Neural cell (in vitro differentiated cells): ENCODE measurements at regions not wholly inside any gene's neighbourhood (a gene's known extent, or its start where the extent isn't known, plus 50 kb on each side); places are given as distances from the start of the nearest gene placed in this dataset.

ENCODE experiments used
- H2AFZ ChIP-seq: fragments of 200-600, 300-800 bp; sonication (generic), shearing (Covaris generic); 2 replicates; pipeline ENCODE4 v1.6.0; 2014; ENCODE audit warnings: low read depth, mild to moderate bottlenecking, antibody characterized with exemption, low read length, moderate library complexity
- H3F3A ChIP-seq: fragments of 200-600 bp; shearing (Covaris generic); 2 replicates; pipeline ENCODE4 v1.6.1; 2016; ENCODE audit warnings: mild to moderate bottlenecking, moderate library complexity, mixed read lengths, antibody characterized with exemption, low read length; ENCODE audit not compliant: insufficient read depth, poor library complexity, severe bottlenecking
- H3K27ac ChIP-seq: fragments of 200-600, 300-800 bp; sonication (generic), shearing (Covaris generic); 2 replicates; pipeline ENCODE4 v1.5.1; 2014; ENCODE audit warnings: mild to moderate bottlenecking, low read length, moderate library complexity
- H3K27me3 ChIP-seq: fragments of 300-800, 200-600 bp; sonication (generic), shearing (Covaris generic); 2 replicates; pipeline ENCODE4 v1.6.0; 2014; ENCODE audit warnings: mild to moderate bottlenecking, low read depth, low read length, moderate library complexity; ENCODE audit not compliant: insufficient read depth
- H3K36me3 ChIP-seq: fragments of 300-800, 200-600 bp; sonication (generic), shearing (Covaris generic); 2 replicates; pipeline ENCODE4 v1.5.1; 2014; ENCODE audit warnings: mild to moderate bottlenecking, antibody characterized with exemption, low read length, moderate library complexity; ENCODE audit not compliant: insufficient read depth
- H3K4me2 ChIP-seq: fragments of 300-800, 200-600 bp; sonication (generic), shearing (Covaris generic); 2 replicates; pipeline ENCODE4 v1.6.0; 2014; ENCODE audit warnings: mild to moderate bottlenecking, low read length
- H3K4me3 ChIP-seq: fragments of 300-800, 200-600 bp; sonication (generic), shearing (Covaris generic); 2 replicates; pipeline ENCODE4 v1.5.1; 2014; ENCODE audit warnings: mild to moderate bottlenecking, low read length, moderate library complexity
- H3K79me2 ChIP-seq: fragments of 200-600 bp; shearing (Covaris generic); replicated peaks from 2 replicates; pipeline ENCODE4 v1.6.0; 2014; ENCODE audit warnings: mild to moderate bottlenecking, low read length, moderate library complexity; ENCODE audit not compliant: insufficient read depth
- H3K9ac ChIP-seq: fragments of 300-800, 200-600 bp; sonication (generic), shearing (Covaris generic); 2 replicates; pipeline ENCODE4 v1.6.1; 2016; ENCODE audit warnings: mild to moderate bottlenecking, low read length, mixed read lengths
- H3K9me2 ChIP-seq: fragments of 200-600 bp; shearing (Covaris generic); 2 replicates; pipeline ENCODE4 v1.6.1; 2016; ENCODE audit warnings: mild to moderate bottlenecking, low read length, mixed read lengths; ENCODE audit not compliant: insufficient read depth
- H3K9me3 ChIP-seq: fragments of 200-600, 300-800 bp; sonication (generic), shearing (Covaris generic); 2 replicates; pipeline ENCODE4 v1.6.1; 2016; ENCODE audit warnings: mild to moderate bottlenecking, mixed run types, low read length, moderate library complexity, mixed read lengths
- H4K20me1 ChIP-seq: fragments of 200-600 bp; shearing (Covaris generic); 2 replicates; pipeline ENCODE4 v1.6.1; 2016; ENCODE audit warnings: mild to moderate bottlenecking, mixed run types; ENCODE audit not compliant: insufficient read depth
- EP300 ChIP-seq: fragments of 450-650 bp; conservative IDR thresholded peaks from 2 replicates; pipeline ENCODE4 v1.6.1; 2014; ENCODE audit warnings: antibody characterized with exemption, mild to moderate bottlenecking, moderate library complexity; ENCODE audit not compliant: poor library complexity, severe bottlenecking
- EZH2 ChIP-seq: fragments of 200-600, 300-800 bp; shearing (Covaris generic), sonication (generic); IDR thresholded peaks from 2 replicates; pipeline ENCODE4 v1.6.1; 2014; ENCODE audit warnings: antibody characterized with exemption, low read length, borderline replicate concordance, mild to moderate bottlenecking; ENCODE audit not compliant: insufficient read depth, poor library complexity, severe bottlenecking
- MXI1 ChIP-seq: fragments of 450-650 bp; conservative IDR thresholded peaks from 2 replicates; pipeline ENCODE4 v1.6.1; 2014; ENCODE audit warnings: antibody characterized with exemption, mild to moderate bottlenecking; ENCODE audit not compliant: poor library complexity, severe bottlenecking
- POLR2AphosphoS5 ChIP-seq: IDR thresholded peaks from 2 replicates; pipeline ENCODE4 v1.6.1; 2012
- SMC3 ChIP-seq: fragments of 450-650 bp; conservative IDR thresholded peaks from 2 replicates; pipeline ENCODE4 v1.6.1; 2014; ENCODE audit warnings: antibody characterized with exemption, mild to moderate bottlenecking, moderate library complexity; ENCODE audit not compliant: poor library complexity
- TAF1 ChIP-seq: IDR thresholded peaks from 2 replicates; pipeline ENCODE4 v1.6.1; 2012; ENCODE audit warnings: low read depth
- TF ChIP-seq, protein P1 (sequence below): IDR thresholded peaks from 2 replicates; pipeline ENCODE4 v1.6.1; 2012; ENCODE audit warnings: borderline replicate concordance
- TF ChIP-seq, protein P2 (sequence below): fragments of 450-650 bp; IDR thresholded peaks from 2 replicates; pipeline ENCODE4 v1.5.1; 2014; ENCODE audit warnings: antibody characterized with exemption, mild to moderate bottlenecking, moderate library complexity; ENCODE audit not compliant: poor library complexity, severe bottlenecking

GRCh38 chr18:29811519-29811918, 1231.0 kb downstream of the DSC3 start:
- no peaks in the 10 kb centered on the region for H3F3A ChIP-seq
- no peak for TF ChIP-seq EP300
- TF ChIP-seq, protein P1, sequence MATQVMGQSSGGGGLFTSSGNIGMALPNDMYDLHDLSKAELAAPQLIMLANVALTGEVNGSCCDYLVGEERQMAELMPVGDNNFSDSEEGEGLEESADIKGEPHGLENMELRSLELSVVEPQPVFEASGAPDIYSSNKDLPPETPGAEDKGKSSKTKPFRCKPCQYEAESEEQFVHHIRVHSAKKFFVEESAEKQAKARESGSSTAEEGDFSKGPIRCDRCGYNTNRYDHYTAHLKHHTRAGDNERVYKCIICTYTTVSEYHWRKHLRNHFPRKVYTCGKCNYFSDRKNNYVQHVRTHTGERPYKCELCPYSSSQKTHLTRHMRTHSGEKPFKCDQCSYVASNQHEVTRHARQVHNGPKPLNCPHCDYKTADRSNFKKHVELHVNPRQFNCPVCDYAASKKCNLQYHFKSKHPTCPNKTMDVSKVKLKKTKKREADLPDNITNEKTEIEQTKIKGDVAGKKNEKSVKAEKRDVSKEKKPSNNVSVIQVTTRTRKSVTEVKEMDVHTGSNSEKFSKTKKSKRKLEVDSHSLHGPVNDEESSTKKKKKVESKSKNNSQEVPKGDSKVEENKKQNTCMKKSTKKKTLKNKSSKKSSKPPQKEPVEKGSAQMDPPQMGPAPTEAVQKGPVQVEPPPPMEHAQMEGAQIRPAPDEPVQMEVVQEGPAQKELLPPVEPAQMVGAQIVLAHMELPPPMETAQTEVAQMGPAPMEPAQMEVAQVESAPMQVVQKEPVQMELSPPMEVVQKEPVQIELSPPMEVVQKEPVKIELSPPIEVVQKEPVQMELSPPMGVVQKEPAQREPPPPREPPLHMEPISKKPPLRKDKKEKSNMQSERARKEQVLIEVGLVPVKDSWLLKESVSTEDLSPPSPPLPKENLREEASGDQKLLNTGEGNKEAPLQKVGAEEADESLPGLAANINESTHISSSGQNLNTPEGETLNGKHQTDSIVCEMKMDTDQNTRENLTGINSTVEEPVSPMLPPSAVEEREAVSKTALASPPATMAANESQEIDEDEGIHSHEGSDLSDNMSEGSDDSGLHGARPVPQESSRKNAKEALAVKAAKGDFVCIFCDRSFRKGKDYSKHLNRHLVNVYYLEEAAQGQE: no peak
- no peak for TF ChIP-seq EZH2
- TF ChIP-seq, protein P2, sequence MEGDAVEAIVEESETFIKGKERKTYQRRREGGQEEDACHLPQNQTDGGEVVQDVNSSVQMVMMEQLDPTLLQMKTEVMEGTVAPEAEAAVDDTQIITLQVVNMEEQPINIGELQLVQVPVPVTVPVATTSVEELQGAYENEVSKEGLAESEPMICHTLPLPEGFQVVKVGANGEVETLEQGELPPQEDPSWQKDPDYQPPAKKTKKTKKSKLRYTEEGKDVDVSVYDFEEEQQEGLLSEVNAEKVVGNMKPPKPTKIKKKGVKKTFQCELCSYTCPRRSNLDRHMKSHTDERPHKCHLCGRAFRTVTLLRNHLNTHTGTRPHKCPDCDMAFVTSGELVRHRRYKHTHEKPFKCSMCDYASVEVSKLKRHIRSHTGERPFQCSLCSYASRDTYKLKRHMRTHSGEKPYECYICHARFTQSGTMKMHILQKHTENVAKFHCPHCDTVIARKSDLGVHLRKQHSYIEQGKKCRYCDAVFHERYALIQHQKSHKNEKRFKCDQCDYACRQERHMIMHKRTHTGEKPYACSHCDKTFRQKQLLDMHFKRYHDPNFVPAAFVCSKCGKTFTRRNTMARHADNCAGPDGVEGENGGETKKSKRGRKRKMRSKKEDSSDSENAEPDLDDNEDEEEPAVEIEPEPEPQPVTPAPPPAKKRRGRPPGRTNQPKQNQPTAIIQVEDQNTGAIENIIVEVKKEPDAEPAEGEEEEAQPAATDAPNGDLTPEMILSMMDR: no peak
- TF ChIP-seq TAF1: no peak
- H3K9me2 ChIP-seq: no peaks in the 10 kb centered on the region
- H3K27ac ChIP-seq: no peak overlapping the region
- H3K4me2 ChIP-seq: no peak overlapping the region
- H3K27me3 ChIP-seq: no peaks in the 10 kb centered on the region
- no peaks in the 10 kb centered on the region for H3K79me2 ChIP-seq
- no peaks in the 10 kb centered on the region for H4K20me1 ChIP-seq
- H3K9ac ChIP-seq: no peak overlapping the region
- H3K4me3 ChIP-seq: no peak overlapping the region
- no peaks in the 10 kb centered on the region for H3K36me3 ChIP-seq
- H2AFZ ChIP-seq: no peak overlapping the region
- no peaks in the 10 kb centered on the region for H3K9me3 ChIP-seq

DNA sequence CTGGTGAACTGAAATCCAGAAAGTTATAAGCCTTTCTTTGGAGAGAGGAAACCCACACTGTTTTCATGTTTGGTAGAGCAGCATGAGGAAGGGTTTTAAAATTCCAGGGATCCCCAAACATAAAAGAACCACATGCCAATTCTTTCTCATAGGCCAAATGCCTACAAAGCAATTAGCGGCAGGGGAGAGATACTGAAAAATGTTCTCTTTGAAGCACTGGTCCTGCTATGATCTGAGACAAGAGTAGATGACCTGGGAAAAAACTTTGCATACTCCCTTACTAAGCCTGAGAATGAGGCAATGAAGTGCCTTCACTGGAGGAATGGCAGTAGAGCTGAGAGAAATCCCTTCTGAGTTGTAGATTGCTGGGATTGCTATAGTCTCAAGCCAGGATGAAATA, 1261.7 kb downstream of the DSC3 start:
- Histone ChIP-seq H3K4me3 (no peak overlapping the region), H3F3A (no peaks in the 10 kb centered on the region), H3K27ac (no peak overlapping the region), H2AFZ (no peak overlapping the region), H3K4me2 (no peak overlapping the region), H3K9ac (no peak overlapping the region), H3K27me3 (no peaks in the 10 kb centered on the region), H3K36me3 (no peaks in the 10 kb centered on the region), H3K79me2 (no peaks in the 10 kb centered on the region), H3K9me2 (no peaks in the 10 kb centered on the region), H3K9me3 (no peaks in the 10 kb centered on the region), H4K20me1 (no peaks in the 10 kb centered on the region)
- TF ChIP-seq, protein P2: no peak
- TF ChIP-seq EZH2 (no peak), TAF1 (no peak), MXI1 (no peak), EP300 (no peak), POLR2AphosphoS5 (no peak), SMC3 (no peak)
- TF ChIP-seq, protein P1: no peak
